CD4-positive, alpha-beta T cell (primary cell): ENCODE measurements at regions not wholly inside any gene's neighbourhood (a gene's known extent, or its start where the extent isn't known, plus 50 kb on each side); places are given as distances from the start of the nearest gene placed in this dataset.

ENCODE experiments used
- ATAC-seq: fragments of 200-7000 bp; cut with Tn5 transposase; one replicate; pipeline ENCODE4 v1.10.0; 2022; ENCODE audit warnings: mild to moderate bottlenecking; ENCODE audit not compliant: poor library complexity
- CTCF ChIA-PET: fragments of 350-600 bp; sonication (Branson Sonifier 250); formaldehyde crosslinking; loops from one replicate; lab custom pipeline; 2021; ENCODE audit warnings: antibody characterized with exemption, inconsistent platforms; lab: Charles Lee
- POLR2A ChIA-PET: fragments of 350-600 bp; sonication (Branson Sonifier 250); formaldehyde crosslinking; loops from one replicate; lab custom pipeline; 2021; ENCODE audit warnings: antibody characterized with exemption, inconsistent platforms; lab: Charles Lee
- DNase-seq, 14 experiments: peaks; one replicate each; pipeline ENCODE4 v3.0.0-alpha.2; 2013 to 2020; ENCODE audit warnings: mixed read lengths in 2 of 14
- H3K27ac ChIP-seq, 2 donors: one replicate each; pipeline versions ENCODE4 v1.5.1 to v1.7.0; 2013; ENCODE audit warnings: low read length in 2 of 2, low read depth in 1 of 2, mild to moderate bottlenecking in 1 of 2
- H3K27me3 ChIP-seq, 2 experiments: 1 replicate in 1 of 2; 2 replicates in 1 of 2; pipeline versions ENCODE4 v1.6.1 to v1.7.0; 2013; ENCODE audit warnings: low read length in 2 of 2, control low read depth in 1 of 2, mild to moderate bottlenecking in 1 of 2, moderate library complexity in 1 of 2; ENCODE audit not compliant: insufficient read depth in 2 of 2, control insufficient read depth in 1 of 2
- H3K36me3 ChIP-seq: one replicate; pipeline ENCODE4 v1.6.1; 2013; ENCODE audit warnings: low read length, control low read depth; ENCODE audit not compliant: insufficient read depth
- H3K4me1 ChIP-seq: one replicate; pipeline ENCODE4 v1.6.1; 2013; ENCODE audit warnings: low read length, control low read depth; ENCODE audit not compliant: insufficient read depth
- H3K4me3 ChIP-seq: one replicate; pipeline ENCODE4 v1.5.1; 2013; ENCODE audit warnings: mild to moderate bottlenecking, low read length, moderate library complexity
- H3K9me3 ChIP-seq, 2 experiments: 1 replicate in 1 of 2; 2 replicates in 1 of 2; pipeline versions ENCODE4 v1.6.1 to v1.7.0; 2013; ENCODE audit warnings: low read length in 2 of 2, mild to moderate bottlenecking in 2 of 2, control low read depth in 1 of 2, moderate library complexity in 1 of 2; ENCODE audit not compliant: control insufficient read depth in 1 of 2, insufficient read depth in 1 of 2
- H3K27ac Mint-ChIP-seq: one replicate; pipeline ENCODE4 v1.8.0; 2020; ENCODE audit warnings: mixed read lengths
- H3K27me3 Mint-ChIP-seq: one replicate; pipeline ENCODE4 v1.8.0; 2021; ENCODE audit warnings: mixed read lengths
- H3K36me3 Mint-ChIP-seq: one replicate; pipeline ENCODE4 v1.8.0; 2021; ENCODE audit warnings: low read depth, mixed read lengths
- H3K4me1 Mint-ChIP-seq: one replicate; pipeline ENCODE4 v1.8.0; 2021; ENCODE audit warnings: low read depth, mixed read lengths
- H3K4me3 Mint-ChIP-seq: one replicate; pipeline ENCODE4 v1.8.0; 2020; ENCODE audit warnings: mild to moderate bottlenecking, mixed read lengths
- H3K9me3 Mint-ChIP-seq: one replicate; pipeline ENCODE4 v1.8.0; 2020; ENCODE audit warnings: mixed read lengths
- intact Hi-C, 2 experiments: fragments of 100-400 bp; cut with DNase I in 1 of 2; cut with micrococcal nuclease in 1 of 2; formaldehyde crosslinking; loops; one replicate each; pipeline versions ENCODE4 v1.15.1 to v1.9.0; 2023 to 2025; cut with DNase I, micrococcal nuclease
- TF ChIP-seq, protein P1 (sequence below): fragments of 200-600 bp; IDR thresholded peaks from one replicate; pipeline ENCODE4 v1.8.0; 2022; ENCODE audit warnings: antibody characterized with exemption, mild to moderate bottlenecking

GRCh38 chr10:33968983-33969382 lies 634.5 kb upstream of the NRP1 start:
- TF ChIP-seq, protein P1, sequence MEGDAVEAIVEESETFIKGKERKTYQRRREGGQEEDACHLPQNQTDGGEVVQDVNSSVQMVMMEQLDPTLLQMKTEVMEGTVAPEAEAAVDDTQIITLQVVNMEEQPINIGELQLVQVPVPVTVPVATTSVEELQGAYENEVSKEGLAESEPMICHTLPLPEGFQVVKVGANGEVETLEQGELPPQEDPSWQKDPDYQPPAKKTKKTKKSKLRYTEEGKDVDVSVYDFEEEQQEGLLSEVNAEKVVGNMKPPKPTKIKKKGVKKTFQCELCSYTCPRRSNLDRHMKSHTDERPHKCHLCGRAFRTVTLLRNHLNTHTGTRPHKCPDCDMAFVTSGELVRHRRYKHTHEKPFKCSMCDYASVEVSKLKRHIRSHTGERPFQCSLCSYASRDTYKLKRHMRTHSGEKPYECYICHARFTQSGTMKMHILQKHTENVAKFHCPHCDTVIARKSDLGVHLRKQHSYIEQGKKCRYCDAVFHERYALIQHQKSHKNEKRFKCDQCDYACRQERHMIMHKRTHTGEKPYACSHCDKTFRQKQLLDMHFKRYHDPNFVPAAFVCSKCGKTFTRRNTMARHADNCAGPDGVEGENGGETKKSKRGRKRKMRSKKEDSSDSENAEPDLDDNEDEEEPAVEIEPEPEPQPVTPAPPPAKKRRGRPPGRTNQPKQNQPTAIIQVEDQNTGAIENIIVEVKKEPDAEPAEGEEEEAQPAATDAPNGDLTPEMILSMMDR = no peak
- no peak overlapping the region for H3K4me3 ChIP-seq
- no peak for ATAC-seq
- H3K4me3 Mint-ChIP-seq = no peak overlapping the region
- no peaks in the 10 kb centered on the region for H3K36me3 Mint-ChIP-seq
- ChIA-PET CTCF (no interaction called here), POLR2A (no interaction called here)
- H3K4me1 ChIP-seq = no peaks in the 10 kb centered on the region
- H3K4me1 Mint-ChIP-seq = no peaks in the 10 kb centered on the region
- peaks cover 0 to 5% of the 10 kb centered on the region in 2 experiments for H3K9me3 ChIP-seq
- DNase-seq = no peak
- intact Hi-C loops = no loop called here
- no peak overlapping the region for H3K27ac ChIP-seq
- no peak overlapping the region for H3K27ac Mint-ChIP-seq
- no peaks in the 10 kb centered on the region for H3K36me3 ChIP-seq
- H3K27me3 ChIP-seq = no peaks in the 10 kb centered on the region
- peaks cover 3% of the 10 kb centered on the region for H3K9me3 Mint-ChIP-seq
- H3K27me3 Mint-ChIP-seq = peaks cover 4% of the 10 kb centered on the region

DNA sequence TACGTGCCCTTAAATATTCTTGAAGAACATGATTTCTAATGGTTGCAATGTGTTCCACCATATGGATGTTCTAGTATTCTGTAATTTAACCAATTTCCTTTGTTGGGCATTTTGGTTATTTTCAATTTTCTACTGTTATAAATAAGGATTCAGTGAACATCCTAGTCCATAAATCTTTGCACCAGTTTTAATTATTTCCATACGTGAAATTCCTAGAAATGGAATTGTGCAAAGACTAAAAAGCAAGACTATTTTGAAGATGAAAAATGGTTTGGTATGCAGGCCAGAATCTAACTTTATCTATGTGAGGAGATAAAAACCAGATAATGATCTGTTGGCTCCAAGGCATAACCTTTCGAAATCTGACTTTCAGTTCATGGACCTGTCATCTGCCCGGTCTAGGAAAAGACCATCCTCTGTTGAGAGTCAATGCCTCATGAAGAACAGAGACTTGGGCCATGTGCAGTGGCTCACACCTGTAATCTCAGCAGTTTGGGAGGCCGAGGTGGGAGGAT lies 633.2 kb upstream of the NRP1 start:
- Histone ChIP-seq H3K27me3 (no peaks in the 10 kb centered on the region), H3K36me3 (no peaks in the 10 kb centered on the region), H3K9me3 (peaks cover 0 to 5% of the 10 kb centered on the region in 2 experiments), H3K4me1 (no peaks in the 10 kb centered on the region), H3K27ac (no peak overlapping the region), H3K4me3 (no peak overlapping the region)
- no peak for DNase-seq
- Mint-ChIP-seq H3K36me3 (no peaks in the 10 kb centered on the region), H3K4me1 (no peaks in the 10 kb centered on the region), H3K9me3 (peaks cover 3% of the 10 kb centered on the region), H3K27ac (no peak overlapping the region), H3K27me3 (peaks cover 4% of the 10 kb centered on the region), H3K4me3 (no peak overlapping the region)
- TF ChIP-seq, protein P1 = no peak
- CTCF ChIA-PET = no interaction called here
- ATAC-seq = no peak
- POLR2A ChIA-PET = no interaction called here
- intact Hi-C loops = no loop called here

- CTCF ChIA-PET = no interaction called here
- TF ChIP-seq, protein P1 = no peak
Measured at GRCh38 chr10:33966946-33967345, 632.5 kb upstream of the NRP1 start.

More at GRCh38 chr10:33966946-33967345, 632.5 kb upstream of the NRP1 start:
- ATAC-seq (no peak), DNase-seq (no peak)
- H3K36me3 ChIP-seq = no peaks in the 10 kb centered on the region
- Mint-ChIP-seq H3K36me3 (no peaks in the 10 kb centered on the region), H3K4me1 (no peaks in the 10 kb centered on the region), H3K27me3 (peaks cover 4% of the 10 kb centered on the region), H3K9me3 (peaks cover 3% of the 10 kb centered on the region), H3K27ac (no peak overlapping the region), H3K4me3 (no peak overlapping the region)
- H3K9me3 ChIP-seq = peaks cover 0 to 5% of the 10 kb centered on the region in 2 experiments
- POLR2A ChIA-PET = no interaction called here
- H3K4me1 ChIP-seq = no peaks in the 10 kb centered on the region
- no peaks in the 10 kb centered on the region for H3K27me3 ChIP-seq
- no peak overlapping the region for H3K4me3 ChIP-seq
- intact Hi-C loops = no loop called here
- no peak overlapping the region for H3K27ac ChIP-seq
